ENCODE measurements at regions not wholly inside any gene's neighbourhood (a gene's known extent, or its start where the extent isn't known, plus 50 kb on each side); places are given as distances from the start of the nearest gene placed in this dataset.

DNA sequence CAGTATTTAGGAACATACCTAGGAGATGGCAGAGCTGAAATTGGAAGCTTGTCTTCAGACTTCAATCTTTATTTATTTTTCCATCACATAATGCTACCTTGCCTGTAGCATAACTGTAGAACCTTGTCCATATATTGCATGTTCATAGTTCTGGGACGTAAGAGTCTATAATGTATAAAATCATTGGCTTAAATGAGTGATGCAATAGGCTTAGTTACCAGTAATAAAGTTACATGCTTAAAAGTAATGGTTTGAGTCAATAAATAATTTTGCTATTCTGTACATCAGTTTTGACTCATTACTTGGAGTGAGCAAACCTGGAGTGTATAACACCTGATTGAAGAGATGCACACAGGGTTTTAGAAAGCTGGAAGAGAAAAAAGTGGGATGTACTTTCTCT is 229.3 kb downstream of the CDCA7 start:
- no peak for TF ChIP-seq POLR2A (IDR thresholded peaks at IDR 0.05)
- no peak for TF ChIP-seq POLR2AphosphoS5 (IDR thresholded peaks at IDR 0.05; ENCODE audit: insufficient read depth in 1 of 2, low read depth in 1 of 2)
- no peak for TF ChIP-seq CTCF (IDR thresholded peaks at IDR 0.05)

Measured in vagina (tissue), 2 donors.